Neural progenitor cell (in vitro differentiated cells): ENCODE measurements at regions not wholly inside any gene's neighbourhood (a gene's known extent, or its start where the extent isn't known, plus 50 kb on each side); places are given as distances from the start of the nearest gene placed in this dataset.

Source experiments
- EZH2 ChIP-seq: fragments of 200-600 bp; sonication (generic); IDR thresholded peaks from 2 replicates; pipeline ENCODE4 v1.6.1; 2017; ENCODE audit warnings: antibody characterized with exemption, mild to moderate bottlenecking, moderate library complexity
- EZH2phosphoT487 ChIP-seq: fragments of 200-600 bp; sonication (generic); IDR thresholded peaks from 2 replicates; pipeline ENCODE4 v1.6.1; 2017; ENCODE audit warnings: antibody characterized with exemption
- TF ChIP-seq, protein P1 (sequence below): fragments of 200-600 bp; sonication (generic); IDR thresholded peaks from 2 replicates; pipeline ENCODE4 v1.5.1; 2017; ENCODE audit warnings: antibody characterized with exemption, mild to moderate bottlenecking

DNA sequence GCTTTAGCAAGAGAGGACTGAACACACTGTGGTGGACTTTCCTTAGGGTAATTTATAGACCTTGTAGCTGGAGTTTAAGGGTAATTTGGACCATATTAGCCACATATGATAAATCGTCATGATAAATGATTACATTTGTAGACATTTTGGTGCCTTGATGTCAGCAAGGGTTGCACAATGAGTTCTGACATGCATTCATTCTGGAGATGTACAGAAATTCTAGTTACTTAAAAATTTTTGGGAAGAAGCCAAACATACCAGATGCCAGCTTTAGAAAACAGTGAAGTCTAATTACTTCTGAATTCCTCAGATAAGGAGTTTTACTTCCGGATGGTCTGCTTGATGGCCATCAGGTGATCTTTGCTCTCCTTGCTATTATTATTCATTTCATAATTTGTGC lies 653.1 kb downstream of the TBC1D32 start:
- TF ChIP-seq, protein P1, sequence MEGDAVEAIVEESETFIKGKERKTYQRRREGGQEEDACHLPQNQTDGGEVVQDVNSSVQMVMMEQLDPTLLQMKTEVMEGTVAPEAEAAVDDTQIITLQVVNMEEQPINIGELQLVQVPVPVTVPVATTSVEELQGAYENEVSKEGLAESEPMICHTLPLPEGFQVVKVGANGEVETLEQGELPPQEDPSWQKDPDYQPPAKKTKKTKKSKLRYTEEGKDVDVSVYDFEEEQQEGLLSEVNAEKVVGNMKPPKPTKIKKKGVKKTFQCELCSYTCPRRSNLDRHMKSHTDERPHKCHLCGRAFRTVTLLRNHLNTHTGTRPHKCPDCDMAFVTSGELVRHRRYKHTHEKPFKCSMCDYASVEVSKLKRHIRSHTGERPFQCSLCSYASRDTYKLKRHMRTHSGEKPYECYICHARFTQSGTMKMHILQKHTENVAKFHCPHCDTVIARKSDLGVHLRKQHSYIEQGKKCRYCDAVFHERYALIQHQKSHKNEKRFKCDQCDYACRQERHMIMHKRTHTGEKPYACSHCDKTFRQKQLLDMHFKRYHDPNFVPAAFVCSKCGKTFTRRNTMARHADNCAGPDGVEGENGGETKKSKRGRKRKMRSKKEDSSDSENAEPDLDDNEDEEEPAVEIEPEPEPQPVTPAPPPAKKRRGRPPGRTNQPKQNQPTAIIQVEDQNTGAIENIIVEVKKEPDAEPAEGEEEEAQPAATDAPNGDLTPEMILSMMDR: no peak
- no peak for TF ChIP-seq EZH2phosphoT487
- TF ChIP-seq EZH2: no peak
